Testis (tissue), 2 donors: ENCODE measurements at regions not wholly inside any gene's neighbourhood (a gene's known extent, or its start where the extent isn't known, plus 50 kb on each side); places are given as distances from the start of the nearest gene placed in this dataset.

Experiments used
- POLR2A ChIP-seq: fragments of 450-650 bp; IDR thresholded peaks from one replicate; pipeline ENCODE4 v1.6.1; 2017; ENCODE audit warnings: antibody characterized with exemption, mild to moderate bottlenecking, moderate library complexity
- TF ChIP-seq, protein P1 (sequence below), 3 experiments: fragments of 450-650 bp in 2 of 3; fragments of 200-600 bp in 1 of 3; sonication (generic) in 1 of 3; IDR thresholded peaks; one replicate each; pipeline ENCODE4 v1.5.1; 2016 to 2019; ENCODE audit warnings: antibody characterized with exemption in 3 of 3, mild to moderate bottlenecking in 2 of 3, moderate library complexity in 1 of 3

DNA sequence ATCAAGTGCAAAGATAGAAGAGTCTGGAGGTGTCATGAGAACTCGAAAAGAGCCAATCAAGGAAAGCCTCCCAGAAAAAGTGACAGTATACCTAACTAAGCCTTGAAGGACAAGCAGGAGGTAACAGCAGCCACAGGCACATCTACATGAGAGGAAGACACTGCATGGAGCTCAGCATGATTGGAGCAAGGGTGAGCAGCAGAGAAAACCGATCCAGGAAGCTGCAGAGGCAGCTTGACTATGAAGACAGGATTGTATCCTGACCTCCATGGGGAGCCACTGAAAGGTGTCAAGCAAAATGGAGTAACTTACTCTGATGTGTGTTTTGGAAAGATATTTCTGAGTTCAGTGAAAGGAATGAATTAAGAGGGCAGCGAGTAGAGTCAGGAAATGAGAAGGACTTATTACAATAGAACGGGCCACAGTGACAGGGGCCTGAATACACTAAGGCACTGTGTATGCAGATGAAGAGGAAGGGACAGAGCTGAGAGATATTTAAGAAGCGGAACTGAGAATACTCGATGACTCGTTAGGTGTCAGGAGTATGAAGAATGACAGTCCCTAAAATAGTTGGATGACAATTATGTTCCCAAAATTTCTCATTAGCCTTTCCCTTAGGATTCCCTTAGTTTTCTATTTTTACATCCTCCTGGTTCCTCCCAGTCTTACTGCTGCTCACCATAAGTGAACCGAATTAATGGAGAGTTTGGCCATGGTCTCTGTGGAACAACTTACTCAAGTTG lies 139.3 kb upstream of the NFIA start:
- TF ChIP-seq, protein P1, sequence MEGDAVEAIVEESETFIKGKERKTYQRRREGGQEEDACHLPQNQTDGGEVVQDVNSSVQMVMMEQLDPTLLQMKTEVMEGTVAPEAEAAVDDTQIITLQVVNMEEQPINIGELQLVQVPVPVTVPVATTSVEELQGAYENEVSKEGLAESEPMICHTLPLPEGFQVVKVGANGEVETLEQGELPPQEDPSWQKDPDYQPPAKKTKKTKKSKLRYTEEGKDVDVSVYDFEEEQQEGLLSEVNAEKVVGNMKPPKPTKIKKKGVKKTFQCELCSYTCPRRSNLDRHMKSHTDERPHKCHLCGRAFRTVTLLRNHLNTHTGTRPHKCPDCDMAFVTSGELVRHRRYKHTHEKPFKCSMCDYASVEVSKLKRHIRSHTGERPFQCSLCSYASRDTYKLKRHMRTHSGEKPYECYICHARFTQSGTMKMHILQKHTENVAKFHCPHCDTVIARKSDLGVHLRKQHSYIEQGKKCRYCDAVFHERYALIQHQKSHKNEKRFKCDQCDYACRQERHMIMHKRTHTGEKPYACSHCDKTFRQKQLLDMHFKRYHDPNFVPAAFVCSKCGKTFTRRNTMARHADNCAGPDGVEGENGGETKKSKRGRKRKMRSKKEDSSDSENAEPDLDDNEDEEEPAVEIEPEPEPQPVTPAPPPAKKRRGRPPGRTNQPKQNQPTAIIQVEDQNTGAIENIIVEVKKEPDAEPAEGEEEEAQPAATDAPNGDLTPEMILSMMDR (IDR thresholded peaks at IDR 0.05), result no peak
- no peak for TF ChIP-seq POLR2A
